ENCODE measurements at regions not wholly inside any gene's neighbourhood (a gene's known extent, or its start where the extent isn't known, plus 50 kb on each side); places are given as distances from the start of the nearest gene placed in this dataset.

DNA sequence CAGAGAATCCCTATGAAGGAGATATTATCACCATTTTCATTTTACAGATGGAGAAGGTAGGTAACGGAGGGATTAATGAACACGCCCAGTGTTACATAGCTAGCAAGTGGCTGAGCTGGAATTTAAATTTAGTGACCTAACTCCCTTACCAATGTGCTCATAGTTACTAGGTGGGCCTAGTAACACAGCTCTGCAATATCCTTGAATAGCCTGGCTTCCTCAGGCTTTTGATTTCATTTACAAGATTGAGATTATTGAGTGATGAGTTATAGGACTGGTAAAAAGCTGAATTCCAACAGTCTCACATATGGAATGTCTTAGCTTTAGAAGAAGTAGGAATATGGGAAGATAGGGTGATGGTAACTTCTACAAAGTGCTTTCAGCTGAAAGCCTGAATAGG, 336.3 kb upstream of the KIF2A start:
- DNase-seq: no peak

DNA sequence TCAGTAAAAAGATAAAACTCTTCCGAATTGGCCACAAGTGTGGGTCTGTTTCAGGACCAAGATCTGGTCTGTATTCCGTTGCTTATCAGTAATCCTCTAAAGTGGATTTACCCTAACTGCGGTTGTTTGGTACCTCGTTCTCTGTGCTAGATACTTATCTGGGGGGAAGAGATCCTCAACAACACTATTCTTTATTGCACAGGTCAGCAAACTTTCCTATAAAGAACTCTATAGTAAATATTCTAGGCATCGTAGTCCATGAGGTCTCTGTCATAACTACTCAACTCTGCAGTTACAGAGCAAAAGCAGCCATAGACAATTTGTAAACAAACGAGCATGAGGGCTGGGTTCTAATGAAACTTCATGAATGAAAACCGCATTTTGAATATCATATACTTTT, 335.8 kb upstream of the KIF2A start:
- no peak for DNase-seq

DNA sequence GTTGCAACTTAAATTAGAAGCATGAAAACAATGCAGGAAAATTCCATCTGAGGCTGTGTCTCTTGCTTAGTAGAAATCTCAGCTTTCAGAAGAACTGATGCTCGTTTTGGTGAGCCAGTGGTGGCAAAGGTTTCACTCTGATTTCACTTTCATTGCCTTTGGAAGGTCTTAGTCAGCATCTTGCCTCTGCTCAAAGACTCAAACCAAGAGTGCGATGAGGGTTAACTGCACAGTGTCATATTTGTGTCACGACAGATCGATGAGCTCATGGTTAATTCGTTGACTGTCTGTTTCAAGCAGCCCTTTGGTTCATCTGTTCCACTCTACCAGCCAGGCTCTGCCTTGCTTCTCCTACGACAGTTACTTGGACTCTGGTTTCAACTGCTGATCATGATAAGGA, 331.3 kb upstream of the KIF2A start:
- DNase-seq: no peak

DNA sequence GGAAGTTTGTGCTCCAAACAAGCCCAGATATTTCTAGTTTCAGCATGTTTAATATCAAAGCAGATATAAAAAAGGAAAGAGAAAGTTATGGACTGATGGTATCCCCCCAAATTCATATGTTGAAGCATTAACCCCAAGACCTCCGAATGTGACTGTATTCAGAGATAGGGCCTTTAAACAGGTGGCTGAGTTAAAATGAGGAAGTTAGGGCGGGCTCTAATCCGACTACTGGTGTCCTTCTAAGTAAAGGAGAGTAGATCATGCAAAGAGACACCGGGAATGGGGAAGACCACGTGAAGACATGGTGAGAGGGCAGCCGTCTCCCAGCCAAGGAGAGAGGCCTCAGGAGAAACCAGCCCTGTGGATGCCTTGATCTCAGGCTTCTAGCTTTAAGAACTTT, 324.1 kb upstream of the KIF2A start:
- DNase-seq: no peak

DNA sequence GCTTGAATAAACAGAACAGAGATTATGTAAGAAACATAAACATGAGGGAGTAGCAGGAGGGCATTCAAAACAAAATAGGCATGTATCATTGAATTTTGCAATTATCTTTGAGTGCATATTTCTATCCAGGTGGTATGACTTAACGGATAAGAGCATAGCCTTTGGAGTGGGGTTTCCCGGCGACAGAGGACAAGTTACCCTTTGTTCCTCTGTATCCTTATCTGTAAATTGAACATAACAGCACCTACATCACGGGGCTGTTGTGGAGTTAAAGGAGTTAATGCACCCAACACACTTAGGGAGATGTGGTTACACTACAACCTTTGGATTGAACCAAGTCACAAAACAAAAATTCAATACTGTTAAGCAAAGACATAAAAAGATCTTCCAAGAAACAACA, 314.6 kb upstream of the KIF2A start:
- DNase-seq: no peak

DNA sequence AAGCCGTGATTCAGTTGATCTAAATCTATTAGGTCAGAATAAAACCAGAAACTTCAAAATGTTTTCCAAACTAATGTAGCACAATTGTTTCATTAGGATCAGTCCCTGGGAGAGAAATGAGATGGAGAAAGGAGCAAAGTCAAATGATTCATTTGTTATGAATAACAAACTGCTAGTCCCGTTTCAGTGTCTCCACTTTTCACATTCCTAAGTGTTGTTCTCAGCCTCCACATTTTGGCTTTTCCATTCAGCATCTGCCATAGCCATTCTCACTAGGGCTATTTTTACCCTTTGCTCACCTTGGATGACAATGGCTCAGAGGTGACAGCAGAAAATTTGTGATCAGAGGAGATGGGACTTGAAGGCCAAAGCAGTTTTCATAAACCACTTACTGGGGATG, 314.1 kb upstream of the KIF2A start:
- DNase-seq: no peak

DNA sequence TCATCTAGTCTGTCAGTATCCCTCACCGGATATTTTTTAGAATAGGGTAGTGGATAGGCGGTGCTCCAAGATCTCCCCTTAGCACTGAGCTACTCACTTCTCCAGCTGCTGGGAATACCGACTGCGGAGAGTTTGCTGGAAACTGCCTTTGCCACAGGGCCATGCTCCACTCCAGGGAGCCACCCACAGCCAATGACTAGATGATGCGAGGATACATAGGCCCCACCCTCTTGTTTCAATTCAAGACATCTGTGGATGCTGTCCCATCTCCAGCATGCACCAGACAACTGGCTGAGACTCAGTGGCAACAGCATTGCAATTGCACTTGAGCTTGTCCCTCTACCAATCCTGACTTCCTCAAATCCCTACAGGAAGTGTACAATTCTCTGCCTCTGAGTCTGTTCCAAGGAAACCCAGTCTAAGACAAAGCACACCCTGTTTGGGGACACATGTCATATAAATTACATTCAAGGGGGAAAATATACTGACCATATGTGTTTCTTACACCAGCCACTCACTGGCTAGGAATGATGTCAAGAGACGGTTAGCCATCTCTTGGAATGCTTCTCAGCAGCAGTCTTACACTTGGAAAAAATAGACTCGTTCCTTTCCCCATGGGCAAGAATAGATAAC, 312.6 kb upstream of the KIF2A start:
- DNase-seq: no peak

DNA sequence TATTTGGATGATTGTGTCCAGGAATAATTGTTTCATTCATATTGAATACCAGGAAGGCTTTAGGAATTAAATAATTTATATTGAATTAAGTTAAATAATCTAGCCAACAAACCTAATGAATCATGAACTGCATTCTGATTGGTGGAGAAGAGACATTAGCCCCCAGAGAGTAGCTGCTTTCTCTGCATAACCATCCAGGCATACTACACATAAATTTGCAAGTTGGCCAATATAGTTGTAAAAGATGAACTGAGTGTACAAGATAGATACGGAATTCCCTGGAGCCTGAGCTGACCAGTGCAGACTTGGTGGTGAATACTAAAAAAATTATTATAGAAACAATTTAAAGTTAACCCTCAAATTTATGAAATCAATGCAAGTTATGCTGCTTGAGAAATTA, 311.8 kb upstream of the KIF2A start:
- no peak for DNase-seq

DNA sequence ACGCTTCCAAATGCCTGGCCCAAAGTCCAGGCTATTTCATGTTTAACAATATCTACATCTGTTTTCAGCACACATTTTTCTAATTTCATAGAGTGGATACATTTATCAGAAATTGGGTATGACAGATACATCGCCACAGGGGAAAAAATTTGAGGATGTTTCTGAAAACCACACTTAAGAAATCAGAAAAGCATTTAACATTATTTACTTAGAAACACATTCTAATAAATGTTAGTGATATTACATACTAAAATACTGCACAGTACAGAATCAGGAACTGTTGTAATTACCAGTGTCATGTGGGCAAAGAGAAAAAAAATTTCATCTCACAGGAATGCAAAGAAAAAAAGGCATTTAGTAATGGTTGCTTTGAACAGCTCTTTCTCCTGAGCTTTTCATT, 310.5 kb upstream of the KIF2A start:
- DNase-seq: no peak

DNA sequence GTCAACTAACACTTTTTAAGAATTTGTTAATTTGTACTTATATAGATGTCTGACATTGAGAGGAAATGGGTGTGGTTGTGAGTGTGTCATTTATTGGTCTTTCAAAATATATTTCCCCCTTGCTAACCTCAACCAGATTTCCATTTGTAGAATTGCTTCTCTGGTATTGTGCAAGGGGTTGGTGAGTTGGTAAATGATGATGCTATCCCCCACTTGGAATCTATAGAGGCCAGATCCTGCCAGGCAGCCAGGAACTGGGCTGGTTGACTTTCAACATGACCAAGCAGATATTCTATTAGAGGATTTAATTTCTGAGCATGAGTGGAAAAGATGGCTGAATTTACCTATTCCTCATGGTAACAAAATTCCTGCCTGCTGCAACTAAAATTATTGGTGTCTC, 306.6 kb upstream of the KIF2A start:
- DNase-seq: no peak

DNA sequence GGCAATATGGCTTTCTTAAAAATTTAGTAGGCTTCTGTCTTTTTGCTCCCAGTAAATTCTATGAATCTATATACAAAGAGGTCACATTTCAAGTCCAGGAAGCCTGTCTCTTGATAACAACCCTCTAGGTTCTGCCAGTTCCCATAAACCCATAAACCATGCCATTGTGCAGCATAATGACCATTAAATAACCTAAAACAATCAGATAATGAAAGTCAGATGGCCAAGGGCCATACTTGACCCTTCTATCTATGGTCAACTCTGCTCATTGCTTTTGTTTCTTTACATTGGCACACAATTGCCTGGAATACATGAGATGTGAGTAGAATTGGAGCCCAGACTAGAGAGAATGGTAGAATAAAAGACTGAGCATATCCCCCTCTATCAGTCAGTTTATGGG, 305.4 kb upstream of the KIF2A start:
- no peak for DNase-seq

DNA sequence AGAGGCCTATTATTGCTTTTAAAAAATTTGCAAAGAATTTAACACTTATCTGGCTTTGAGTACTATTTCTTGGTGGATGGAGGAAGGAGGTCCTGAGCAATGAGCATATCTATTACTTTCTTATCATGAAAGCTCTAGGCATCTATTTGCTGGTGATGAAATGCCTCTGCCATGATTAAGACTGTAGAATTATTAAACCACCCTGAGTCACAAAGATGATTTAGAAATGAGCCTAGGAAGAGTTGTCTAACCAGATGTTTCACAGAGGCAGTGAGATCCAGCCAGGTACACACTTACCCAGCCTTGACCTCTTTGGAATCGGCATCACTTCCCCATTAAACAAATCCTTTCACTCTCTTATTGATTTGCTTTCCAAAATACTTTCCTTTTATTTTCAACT, 304.4 kb upstream of the KIF2A start:
- no peak for DNase-seq

DNA sequence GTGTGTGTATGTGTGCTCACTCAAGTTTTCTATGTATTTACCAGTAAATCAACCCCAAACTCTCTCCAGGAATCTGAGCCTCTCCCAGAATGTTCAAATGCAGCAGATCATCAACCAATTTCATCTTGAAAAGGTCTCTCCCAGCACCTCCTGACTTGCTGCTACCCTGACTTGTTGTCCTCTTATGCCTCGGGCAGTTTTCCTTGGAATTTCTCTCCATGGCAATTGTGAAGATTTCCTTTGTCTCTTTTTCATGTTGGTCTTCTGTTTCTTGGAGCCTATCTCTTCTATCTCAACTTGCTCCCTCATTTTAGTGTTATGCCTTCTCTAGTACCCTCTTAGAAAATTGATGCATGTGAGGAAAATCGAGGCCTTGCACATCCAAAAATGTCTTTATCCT, 303.6 kb upstream of the KIF2A start:
- no peak for DNase-seq

DNA sequence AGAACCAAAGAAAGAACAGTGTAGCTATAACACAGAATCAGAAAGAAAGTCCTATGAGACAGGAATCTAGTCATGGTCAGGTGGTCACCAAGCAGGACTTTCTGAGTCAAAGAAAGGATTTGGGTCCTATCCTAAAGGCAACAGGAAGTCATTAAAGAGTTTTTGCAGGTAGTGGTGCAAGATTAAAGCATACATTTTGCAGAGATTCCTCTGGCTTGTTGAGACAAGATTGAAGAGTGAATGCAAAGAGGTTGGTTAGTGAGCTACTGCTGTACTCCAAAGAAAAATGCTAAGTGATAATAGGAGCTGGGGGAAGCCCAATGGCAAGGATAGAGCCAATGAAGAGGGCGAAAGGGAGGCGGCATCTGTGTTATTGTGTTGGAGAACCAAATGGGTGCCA, 300.5 kb upstream of the KIF2A start:
- no peak for DNase-seq

DNA sequence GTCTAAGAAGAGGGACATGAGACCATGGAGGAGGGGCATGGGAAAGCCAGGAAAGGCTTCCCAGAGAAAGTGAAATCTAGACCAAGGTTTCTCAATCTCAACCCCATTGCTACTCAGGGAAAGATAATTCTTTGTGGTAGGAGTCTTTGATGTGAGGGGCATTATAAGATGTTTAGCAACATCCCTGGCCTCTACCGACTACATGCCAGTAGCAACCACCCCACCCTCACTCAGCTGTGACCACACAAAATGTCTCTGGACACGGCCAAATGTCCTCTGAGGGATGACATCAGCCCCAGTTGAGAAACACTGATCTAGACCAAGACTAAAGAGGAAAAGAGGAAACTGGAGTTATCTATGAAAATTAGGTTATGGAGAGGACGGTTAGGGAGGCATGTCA, 298.5 kb upstream of the KIF2A start:
- DNase-seq: no peak

DNA sequence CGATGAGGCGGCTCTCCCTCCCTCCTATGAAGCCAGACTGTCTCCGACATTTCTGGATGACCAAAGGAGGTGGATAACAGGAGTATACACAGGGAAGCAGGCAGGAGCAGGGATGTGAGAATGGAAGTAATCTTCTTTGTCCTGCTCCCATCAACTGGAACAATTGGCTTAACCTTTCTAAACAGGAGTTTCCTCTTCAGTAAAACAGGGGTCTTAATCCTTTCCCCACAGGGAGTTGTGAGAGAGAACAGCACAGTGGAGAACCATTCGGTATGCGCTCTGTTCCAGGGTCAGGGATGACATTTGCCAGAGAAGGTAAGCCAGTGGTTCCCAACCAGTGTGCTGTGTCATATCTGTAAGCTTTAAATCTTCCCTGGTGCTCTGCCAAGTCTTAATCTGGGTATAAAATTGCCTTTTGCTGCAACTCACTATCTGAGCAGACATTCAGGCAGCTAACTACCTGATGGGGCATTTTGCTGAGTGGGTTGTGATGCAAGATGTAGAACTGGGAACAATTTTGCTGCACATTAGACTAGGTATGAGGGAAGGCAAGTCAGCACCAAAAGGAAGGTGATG, 294.8 kb upstream of the KIF2A start:
- no peak for DNase-seq

DNA sequence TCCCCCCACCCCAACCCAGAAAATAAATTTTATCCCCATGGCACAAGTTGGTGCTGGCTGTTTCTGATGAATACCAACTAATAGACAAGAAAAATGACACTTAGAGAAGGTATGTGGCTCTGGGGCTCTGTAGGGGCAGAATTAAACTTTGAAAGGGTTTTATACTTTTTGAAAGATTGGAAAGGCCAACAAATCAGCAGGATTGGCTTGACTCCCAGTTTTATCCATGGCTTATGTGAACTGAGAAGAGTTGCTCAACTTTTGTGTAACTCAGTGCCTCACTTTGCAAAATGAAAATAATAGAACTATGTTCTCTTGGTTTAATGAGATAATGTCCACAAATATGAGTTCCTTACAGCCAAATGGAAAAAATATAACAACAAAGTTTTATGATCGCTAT, 288.9 kb upstream of the KIF2A start:
- no peak for DNase-seq

DNA sequence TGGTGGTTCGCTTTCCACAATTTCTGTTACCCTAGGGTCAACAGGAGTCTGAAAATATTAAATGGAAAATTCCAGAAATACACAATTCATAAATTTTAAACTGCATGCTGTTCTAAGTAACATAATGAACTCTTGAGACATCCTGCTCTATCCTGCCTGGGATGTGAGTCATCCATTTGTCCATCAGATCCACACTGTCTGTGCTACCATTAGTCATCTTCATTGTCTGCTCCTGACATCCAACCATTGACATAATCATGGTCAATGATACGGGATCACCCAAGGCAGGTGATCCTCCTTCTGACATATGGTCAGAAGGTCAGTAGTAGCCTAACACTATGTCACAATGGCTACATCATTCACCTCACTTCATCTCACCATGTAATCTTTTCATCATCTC, 276.7 kb upstream of the KIF2A start:
- no peak for DNase-seq

DNA sequence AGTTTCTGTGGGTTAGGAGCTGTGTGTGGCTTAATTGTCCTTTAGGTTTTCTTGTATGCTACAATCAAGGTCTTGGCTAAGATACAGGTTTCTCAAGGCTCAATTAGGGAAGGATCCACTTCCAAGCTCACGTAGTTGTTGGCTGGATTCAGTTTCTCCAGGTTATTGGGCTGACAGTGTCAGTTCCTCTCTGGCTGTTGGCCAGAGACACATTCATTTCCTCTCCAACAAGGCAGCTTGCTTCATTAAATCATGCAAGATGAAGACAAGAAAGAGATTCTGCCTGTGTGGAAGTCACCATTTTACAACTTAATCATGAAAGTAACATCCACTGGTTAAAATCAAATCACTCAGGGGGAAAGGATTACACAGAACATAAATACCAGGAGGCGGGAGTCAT, 275.7 kb upstream of the KIF2A start:
- DNase-seq: no peak

DNA sequence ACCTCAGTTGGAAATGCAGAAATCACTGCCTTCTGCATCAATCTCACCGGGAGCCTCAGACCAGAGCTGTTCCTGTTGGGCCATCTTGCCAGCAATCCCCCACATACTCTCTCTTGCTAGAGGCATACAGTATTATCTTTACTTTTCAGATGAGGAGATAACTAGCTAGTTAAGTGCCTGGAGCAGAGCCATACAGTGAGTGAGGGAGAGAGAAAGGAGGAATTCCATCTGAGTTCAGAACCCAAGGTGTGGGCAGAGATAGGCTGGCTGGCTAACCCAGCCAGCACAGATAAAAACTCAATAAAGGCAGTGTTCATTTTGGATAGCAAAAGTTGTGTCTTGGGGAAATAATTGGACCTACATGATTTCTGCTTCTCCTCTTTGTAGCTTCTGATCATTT, 268.0 kb upstream of the KIF2A start:
- DNase-seq: no peak

DNA sequence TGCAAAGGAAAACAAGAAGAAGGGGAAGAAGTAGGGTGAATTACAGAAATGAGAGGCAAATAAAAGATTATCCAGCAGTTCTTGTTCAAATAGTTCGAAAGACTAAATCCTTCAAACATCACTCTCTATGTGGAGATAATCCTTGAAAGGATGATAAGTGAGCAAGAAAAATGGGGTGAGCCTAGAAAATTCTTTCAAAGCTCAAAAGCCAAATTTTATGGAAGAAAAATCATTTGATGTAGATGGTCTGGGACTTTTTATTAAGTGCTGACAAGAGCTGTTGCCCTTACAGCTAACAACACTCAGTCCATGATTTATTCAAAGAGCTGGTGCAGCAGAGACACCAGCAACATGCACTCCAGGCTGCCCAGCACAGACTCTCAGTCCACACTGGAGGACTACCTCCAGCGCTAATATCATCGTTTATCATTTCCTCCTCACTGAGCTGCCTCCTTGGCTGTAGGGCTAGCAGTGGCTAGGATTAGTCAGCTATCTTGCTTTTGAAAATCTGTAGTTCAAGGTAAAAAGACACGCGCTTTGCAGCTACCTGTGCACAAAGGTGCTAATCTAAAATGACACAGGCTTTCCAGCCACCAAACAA, 264.8 kb upstream of the KIF2A start:
- DNase-seq: no peak

DNA sequence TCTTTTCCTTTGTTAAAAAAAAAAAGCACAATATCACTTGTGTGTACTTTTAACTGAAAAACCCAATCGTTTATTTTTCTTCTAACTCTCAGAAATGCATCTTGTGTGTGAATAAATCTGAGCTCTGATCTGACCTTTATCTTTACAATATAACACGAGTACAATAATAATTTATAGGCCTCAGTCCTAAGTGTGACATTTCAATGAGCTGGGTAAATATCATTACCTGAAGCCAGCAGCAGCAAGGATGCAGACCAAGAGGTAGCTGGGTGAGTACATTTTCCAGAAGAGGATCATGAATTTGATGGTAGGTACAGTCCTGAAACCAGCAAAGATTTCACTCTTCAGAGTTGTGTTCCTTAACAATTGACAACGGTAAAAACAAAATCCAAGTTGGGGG, 264.0 kb upstream of the KIF2A start:
- DNase-seq: no peak

DNA sequence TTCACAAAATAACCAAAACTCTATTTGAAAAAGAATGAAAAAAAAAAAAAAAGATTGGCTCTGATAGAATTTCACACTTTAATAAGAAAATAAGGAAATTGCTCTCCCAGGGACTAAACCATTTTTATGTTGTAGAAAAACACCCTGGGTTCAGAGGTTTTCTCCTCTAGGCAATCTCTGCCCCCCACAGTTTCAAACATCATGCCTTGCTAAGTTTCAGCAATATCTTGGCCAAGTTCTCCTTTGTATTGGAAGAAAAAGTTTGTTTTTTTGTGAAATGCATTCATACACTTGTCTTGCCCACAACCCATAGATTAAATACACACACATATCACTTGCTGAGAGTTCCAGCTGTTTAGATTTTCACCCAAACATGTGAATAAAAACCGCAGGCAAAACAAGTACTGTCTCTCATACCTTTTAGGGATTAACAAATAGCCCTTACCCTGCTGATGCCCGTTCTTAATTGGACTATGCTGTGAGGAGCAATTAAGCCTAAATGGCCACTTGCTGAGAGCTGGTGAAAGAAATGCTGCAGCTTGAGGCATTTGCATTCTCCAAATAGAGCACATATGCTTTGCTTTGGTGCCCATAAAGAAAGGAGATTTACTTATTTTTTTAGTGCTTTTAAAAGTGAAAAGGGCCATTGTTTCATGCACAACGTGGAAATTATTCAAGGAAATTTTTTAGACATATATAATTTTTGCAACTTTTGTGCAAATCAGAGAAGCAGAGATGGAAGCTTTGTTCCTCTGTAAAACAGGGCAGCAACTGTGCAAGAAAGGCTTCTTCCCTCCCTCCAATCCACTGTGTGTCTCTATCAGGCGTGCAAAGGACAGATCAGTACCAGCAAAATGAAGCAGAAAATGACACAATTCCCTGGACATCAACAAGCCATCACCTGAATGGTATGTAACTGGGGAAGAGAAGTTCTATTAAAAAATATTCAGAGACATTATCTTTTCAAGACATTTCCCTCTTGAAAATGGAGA, 262.4 kb upstream of the KIF2A start:
- DNase-seq: no peak

DNA sequence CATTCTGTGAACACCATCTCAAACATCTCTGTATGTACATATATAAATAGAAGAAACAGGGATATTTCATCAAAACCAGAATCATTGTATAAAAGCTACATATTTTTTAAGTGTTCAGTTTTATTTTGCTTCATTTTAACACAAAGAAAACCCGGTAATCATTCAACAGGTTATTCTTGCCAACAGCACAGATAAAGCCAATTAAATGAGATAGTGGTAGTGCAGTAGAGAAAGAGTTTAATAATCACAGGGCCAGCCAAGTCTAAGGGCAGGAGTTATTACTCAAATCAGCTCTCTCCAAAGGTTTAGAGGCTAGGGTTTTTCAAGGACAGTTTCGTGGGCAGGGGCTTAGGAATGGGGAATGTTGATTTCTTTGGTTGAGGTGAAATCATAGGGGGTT, 261.0 kb upstream of the KIF2A start:
- no peak for DNase-seq

Measured in activated CD8-positive, alpha-beta memory T cell treated with anti-CD3 and anti-CD28 coated beads, Interleukin-2, amount 50 U/mL, for 48 hours (primary cell).